ENCODE measurements at regions not wholly inside any gene's neighbourhood (a gene's known extent, or its start where the extent isn't known, plus 50 kb on each side); places are given as distances from the start of the nearest gene placed in this dataset.

DNA sequence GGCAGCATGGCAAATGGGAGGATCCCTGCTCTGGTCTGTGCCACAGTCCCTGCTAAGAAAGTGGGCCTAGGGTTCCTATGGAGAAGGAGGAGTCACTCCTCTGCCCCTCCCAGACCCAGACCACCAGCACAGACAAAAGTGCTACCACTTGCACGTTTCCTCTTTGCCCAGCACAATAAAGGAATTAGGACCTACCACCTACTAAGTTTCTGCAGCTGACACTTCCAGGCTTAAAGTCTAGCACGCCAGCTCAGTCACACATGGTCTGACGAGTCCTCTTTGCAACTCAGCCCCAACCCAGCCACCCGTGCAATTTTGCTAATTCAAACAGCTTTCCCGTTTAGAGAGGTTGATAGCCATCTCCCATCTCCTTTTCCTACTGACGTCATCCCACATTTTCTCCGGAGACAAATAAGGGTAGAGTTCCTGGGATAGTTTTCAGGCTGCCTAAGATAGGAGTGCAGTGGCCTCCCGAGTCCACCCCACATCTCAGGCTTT, 66.2 kb upstream of the PTGR2 start:
- TF ChIP-seq CTCF (conservative IDR thresholded peaks at IDR 0.05; ENCODE audit: low read length) (no peak), EZH2phosphoT487 (IDR thresholded peaks at IDR 0.05; ENCODE audit: borderline replicate concordance, low read depth, low read length) (no peak)
